Right hindlimb (tissue), 1 donor: ENCODE measurements at regions not wholly inside any gene's neighbourhood (a gene's known extent, or its start where the extent isn't known, plus 50 kb on each side); places are given as distances from the start of the nearest gene placed in this dataset.
"Not testable (repeated sequence)": the region's sequence is repeated elsewhere in the genome, so short reads cannot be mapped to it uniquely, and the experiment has no call there.

Experiments
- DNase-seq: peaks from one replicate; pipeline ENCODE4 v3.0.0-alpha.2; 2018

DNA sequence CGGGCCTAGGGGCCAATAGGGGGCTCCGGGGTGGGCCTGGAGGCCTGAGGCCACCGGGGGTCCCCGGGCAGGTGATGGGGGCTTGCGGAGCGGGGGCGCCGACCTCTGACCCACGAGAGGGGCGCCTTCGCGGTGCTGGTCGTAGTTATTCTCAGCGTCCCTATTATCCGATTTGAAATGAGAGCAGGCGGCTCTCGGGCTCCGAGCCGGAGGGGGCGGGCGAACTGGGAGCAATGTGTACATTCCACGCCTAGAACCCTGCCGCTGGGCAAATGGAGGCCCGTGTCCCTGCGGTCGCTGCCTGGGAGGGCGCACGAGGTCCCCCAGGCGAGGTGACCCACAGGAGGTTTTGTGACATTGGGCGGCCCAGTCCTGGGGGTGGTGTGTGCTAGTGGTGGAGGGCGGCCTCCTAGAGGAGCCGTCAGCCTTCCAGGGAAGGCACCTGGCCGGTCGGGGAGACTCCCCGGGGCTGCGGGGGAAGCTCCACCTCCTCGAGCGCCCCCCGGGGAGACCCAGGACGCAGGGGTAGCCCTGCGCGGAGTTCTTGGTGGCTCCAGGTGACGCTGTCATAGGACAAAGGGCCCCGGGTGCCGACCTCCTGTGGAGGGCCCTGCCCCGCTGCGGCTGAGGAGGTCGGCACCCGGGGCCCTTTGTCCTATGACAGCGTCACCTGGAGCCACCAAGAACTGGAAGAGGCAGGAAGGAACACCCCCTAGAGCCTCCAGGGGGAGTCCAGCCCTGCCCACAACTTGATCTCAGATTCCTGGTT lies 102.6 kb upstream of the PRKX start:
- DNase-seq, result peak; percentile 68

DNA sequence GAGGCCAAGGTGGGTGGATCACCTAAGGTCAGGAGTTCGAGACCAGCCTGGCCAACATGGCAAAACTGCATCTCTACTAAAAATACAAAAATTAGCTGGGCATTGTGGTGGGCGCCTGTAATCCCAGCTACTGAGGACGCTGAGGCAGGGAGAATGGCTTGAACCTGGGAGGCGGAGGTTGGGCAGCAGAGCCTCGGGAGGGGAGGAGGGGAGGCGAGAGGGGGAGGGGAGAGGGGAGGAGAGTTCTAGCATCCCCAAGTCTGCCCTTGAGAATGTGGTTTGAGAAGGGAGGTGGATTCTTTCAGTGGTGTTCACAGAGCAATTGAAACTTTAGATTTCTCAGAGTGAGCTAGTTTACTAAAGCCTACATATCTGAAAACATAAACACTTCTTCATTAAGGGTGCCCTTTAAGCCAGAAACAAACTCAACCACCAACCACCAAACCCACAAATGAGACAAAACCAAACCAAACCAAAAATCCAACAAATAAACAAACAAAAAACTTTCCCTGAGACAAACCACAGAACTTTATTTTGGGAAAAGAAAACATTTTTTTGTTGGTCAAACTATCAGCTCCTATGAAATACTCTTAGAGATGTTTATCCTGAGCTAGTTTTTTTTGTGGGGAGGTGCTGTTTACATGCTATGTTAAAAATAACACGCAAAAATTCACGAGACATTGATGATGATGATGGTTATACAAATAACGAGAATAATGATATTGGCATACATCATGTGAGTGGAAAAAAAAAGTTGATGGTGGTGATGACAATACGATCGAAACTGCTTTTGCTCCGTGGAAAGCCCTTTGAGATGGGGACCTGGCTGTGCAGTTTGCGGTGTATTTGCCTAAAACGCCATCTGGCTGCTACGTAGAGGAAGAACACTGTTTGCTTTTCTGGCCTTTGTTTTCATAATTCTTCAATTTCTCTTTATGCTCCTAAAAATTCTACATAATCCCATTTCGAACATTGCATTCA lies 98.2 kb upstream of the PRKX start:
- DNase-seq, result peak; percentile 31

DNA sequence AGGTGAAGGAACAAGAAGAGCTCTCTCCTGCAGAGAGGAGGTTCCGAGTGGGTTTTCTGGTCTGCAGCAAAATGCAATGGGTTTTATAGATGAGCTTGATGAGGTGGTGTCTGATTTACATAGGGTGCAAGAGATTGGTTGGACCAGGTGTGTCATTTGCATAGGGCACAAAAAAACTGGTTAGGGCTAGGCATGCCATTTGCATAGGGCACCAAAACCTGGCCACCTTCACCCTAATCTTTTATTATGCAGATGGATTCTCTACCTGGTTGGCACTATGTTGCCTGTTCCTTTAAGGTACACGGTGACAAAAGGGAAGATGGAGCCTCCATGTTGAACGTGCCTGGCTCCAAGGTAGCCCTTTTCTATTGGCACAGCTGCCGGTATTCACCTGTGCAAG lies 94.5 kb upstream of the PRKX start:
- DNase-seq, result no peak

DNA sequence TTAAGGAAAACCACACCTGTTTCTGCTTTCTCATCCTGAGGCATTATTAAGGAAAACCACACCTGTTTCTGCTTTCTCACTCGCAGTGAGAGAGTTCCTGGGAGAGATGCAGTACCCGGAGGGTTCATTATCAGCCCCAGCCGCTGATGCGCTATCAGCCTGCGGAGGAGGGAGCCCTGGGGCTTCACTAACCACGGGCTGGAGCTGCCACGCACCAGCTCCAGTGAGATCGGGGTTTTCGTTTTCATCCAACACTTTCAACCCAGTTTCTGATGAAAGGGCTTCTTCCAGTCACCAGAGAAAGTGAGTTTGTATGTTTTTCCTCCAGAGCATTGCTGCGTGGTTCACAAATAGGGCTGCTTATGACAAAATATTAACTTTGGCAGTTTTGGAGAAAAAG lies 93.2 kb upstream of the PRKX start:
- DNase-seq, result no peak

DNA sequence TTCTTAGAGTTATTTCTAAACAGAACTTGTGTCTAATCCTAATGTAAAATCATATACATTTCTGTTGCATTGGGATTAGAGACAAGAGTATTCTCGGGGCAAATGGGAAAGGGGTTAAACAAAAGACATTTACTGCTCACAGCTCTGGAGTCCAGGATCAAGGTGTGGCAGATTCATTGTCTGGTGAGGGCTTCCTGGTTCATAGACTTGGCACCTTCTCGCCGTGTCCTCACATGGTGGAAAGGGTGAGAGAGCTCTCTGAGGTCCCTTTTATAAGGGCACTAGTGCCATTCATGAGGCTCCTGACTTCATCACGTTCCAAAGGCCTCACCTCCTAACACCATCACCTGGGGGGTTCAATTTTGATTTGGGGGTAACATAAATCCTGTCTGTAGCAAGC lies 90.3 kb upstream of the PRKX start:
- no peak for DNase-seq

DNA sequence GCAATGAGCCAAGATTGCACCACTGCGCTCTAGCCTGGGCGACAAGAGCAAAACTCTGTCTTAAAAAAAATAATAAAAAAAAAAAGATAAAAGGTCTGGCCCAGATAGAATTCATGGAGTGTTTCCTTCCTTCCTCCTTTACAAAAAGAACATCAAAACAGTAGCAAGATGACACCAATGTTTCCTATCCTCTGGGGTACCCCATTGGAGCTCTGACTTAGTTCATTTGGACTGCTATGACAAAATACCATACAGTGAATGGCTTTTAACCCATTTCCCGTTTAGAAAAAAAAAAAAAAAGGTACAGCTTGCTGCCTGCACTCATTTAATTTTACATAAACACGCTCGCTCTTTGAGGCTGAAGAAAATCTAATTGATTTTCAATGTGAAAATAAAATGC lies 89.9 kb upstream of the PRKX start:
- DNase-seq, result no peak

DNA sequence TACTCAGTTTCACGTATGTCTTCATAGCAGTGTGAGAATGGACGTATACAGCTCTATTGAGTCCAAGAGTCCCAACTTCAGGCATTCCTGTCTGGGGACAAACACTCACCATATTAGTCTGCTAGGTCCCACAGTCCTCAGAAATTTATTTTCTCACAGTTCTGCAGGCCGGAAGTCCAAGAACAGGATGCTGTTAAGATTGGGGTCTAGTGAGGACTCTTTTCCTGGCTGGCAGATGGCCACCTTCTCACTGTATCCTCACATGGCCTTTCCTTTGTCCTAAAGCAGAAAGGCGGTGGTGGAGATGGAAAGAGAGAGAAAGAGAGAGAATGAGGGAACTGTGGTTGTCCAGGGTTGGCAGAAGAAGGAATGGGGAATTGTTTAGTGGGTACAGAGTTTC lies 82.0 kb upstream of the PRKX start:
- not testable (repeated sequence) for DNase-seq

DNA sequence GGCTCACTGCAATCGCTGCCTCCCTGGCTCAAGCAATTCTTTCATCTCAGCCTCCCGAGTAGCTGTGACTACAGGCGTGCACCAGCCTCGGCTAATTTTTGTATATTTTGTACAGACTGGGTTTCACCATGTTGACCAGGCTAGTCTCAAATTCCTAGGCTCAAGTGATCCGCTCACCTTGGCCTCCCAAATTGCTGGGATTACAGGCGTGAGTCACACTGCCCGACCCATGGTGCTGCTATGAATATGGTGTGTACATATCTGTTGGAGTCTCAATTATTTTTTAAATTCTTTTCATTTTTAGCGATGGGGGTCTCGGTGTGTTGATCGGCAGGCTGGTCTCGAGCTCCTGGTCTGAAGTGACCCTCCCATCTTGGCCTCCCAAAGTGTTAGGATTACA lies 78.0 kb upstream of the PRKX start:
- no peak for DNase-seq

DNA sequence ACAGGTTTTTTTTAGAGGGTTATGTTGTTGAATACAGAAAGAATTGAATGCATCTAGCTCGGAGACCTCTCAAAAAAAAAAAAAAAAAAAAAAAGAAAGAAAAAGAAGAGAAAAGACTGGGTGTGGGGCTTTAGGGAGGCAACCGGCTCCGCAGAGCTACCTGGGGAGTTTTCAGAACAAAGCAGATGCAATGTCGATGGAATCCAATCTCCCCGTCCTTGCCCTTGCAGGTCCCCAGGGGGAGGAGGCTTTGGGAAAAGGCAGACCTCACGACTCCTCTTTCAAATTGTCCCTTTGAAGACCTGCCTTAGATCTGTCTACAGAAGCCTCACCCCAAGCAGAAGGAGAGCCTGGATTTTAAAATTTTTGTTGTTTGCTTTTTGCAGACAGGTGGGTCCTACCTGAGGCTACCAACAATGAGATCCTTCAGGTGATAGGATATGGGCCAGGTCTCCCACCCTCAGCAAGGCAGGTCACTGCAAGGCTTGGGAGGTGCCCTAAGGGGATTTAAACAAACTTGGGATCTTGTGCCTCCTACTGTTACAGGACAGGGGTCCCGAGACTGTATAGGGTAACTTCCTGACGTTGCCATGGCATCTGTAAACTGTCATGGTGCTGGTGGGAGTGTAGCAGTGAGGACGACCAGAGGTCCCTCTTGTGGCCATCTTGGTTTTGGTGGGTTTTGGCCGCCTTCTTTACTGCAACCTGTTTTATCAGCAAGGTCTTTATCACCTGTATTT lies 75.2 kb upstream of the PRKX start:
- no peak for DNase-seq

DNA sequence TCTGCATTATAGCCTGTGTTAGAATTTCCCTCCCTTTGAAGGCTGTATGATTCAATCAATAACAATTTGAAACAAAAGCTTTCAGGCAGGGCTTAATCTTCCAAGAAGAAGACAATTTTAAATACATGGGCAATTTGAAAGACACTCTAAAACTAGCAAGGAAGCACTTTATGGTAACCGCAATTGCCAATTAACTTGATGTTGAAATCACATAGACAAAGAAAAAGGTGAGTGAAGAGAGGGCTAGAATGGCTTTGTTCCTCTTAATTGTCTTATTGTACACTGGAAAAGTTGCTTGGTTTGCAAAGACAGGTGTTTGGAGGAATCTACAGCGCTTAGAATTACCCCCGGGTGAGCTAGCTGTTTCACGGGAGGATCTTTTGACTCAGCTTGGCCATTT lies 74.4 kb upstream of the PRKX start:
- no peak for DNase-seq

DNA sequence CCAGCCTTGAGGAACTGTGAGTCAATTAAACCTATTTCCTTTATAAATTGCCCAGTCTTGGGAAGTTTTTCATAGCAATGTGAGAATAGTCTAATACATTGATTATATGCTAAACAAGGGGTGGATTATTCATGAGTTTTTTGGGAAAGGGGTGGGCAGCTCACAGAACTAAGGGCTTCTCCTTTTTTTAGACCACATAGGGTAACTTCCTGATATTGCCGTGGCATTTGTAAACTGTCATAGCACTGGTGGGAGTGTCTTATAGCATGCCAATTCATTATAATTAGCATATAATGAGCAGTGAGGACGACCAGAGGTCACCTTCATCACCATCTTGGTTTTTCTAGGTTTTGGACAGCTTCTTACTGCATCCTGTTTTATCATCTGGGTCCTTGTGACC lies 72.4 kb upstream of the PRKX start:
- DNase-seq, result not testable (repeated sequence)

DNA sequence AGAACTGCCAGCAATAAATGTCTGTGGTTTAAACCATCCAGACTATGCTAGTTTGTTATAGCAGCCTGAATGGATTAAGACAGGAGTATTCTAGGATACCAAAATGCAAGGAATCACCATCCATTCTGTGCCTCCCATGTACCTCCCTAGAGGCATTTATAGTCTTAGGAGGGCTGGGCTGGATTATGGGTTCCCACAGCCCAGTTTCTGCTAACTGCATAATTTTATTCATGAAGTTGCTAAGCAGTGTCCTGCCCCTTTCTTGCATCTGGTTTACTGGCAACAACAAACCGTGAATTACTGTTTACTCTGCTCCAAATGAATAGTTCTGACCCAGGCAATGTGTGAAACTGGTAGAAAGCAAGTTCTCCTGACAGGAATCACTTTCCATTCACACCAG lies 67.1 kb upstream of the PRKX start:
- no peak for DNase-seq

DNA sequence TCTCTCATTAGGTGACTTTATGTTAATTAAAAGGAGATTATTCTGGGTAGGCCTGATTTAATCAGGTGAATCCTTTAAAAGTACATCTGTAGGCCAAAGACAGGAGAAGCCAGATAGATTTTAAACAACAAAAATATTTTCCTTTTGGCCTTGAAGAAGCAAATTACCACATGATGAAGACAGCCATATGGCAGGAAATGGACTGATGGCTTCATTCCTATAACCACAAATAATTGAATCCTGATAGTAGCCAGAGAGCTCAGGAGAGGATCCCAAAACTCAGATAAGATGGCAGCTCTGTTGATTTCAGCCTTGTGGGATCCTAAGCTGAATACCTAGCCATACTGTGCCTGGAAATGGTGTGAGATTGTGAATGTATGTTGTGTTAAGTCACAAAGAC lies 66.1 kb upstream of the PRKX start:
- DNase-seq, result no peak

DNA sequence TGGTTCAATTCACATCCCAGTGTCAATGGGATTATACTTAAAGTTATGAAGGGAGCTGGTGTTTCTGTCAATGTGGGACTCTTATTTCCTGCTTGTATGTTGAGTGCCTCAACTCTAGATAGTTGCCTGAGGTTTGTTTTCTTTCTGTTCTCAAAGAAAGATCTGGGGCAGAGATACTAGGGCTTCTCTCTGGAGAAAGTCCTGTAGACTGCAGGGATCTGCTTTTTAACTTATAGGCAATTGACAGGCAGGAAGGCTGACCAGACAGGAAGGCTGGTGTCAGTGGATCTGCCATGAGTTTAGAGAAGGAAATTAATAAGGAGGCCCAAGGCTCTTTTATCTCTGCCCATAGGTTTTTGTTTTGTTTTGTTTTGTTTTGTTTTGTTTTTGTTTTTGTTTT lies 64.0 kb upstream of the PRKX start:
- no peak for DNase-seq

DNA sequence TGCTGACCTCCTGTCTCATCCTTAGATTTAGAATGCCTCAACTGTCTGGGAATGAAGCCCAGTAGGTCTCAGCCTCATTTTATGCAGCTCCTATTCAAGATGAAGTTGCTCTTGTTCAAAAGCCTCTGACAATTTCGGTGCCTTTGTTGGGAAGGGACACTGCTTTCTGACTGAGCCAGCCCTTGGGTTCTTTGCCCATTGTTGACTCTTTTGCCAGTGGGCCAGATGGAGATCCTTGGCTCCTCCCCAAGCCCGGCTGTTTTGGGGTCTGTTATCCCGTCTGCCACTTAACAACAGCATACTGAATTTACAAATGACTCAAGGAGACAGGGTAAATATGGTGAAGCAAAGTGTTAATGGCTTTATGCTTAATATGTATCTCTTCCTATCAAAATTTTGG lies 58.3 kb upstream of the PRKX start:
- no peak for DNase-seq

DNA sequence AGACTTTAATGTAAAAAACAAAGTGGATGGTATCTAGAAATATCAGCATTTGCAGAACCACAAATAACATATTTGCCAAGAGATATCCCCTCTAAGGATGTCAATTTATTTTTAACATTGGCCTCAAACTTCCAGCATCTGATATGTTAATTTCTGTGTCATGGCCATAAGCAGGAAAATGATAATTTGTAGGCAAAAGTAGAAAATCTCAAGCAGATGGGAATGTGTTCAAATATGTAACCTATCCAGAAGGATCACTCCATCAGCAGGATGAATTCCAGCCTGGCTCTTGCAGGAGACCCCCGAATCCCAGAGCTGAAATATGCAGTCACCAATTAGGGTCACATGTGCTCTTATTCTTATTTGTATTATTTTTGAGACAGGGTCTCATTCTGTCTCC lies 55.4 kb upstream of the PRKX start:
- no peak for DNase-seq
